Pancreas (tissue), 10 donors: ENCODE measurements at regions not wholly inside any gene's neighbourhood (a gene's known extent, or its start where the extent isn't known, plus 50 kb on each side); places are given as distances from the start of the nearest gene placed in this dataset.

Source experiments
- ATAC-seq, 4 donors: fragments of 200-7000 bp; cut with Tn5 transposase; one replicate each; pipeline versions ENCODE4 v1.8.0 to v1.9.1; 2020; ENCODE audit warnings: mild to moderate bottlenecking in 4 of 4, moderate library complexity in 4 of 4
- DNase-seq, 6 donors: peaks; one replicate each; pipeline ENCODE4 v3.0.0-alpha.2; 2020
- FAIRE-seq: peaks from 2 replicates; lab custom pipeline; 2012; peaks lifted over from hg19 to GRCh38; lab: Jason Lieb, UNC
- H3K27ac ChIP-seq, 4 donors: fragments of 200-600 bp; sonication (generic); 1 replicate in 3 of 4; 2 replicates in 1 of 4; pipeline versions ENCODE4 v1.5.0 to v1.8.0; 2020
- H3K27me3 ChIP-seq, 4 donors: fragments of 200-600 bp; one replicate each; pipeline ENCODE4 v1.8.0; 2021
- H3K36me3 ChIP-seq, 3 donors: fragments of 200-600 bp; sonication (generic) in 1 of 3; one replicate each; pipeline versions ENCODE4 v1.5.0 to v1.8.0; 2020 to 2021
- H3K4me1 ChIP-seq, 3 donors: fragments of 200-600 bp; one replicate each; pipeline ENCODE4 v1.8.0; 2021
- H3K4me3 ChIP-seq, 4 donors: fragments of 200-600 bp; sonication (generic) in 2 of 4; one replicate each; pipeline versions ENCODE4 v1.5.0 to v1.8.0; 2020 to 2021
- H3K9me3 ChIP-seq, 4 donors: fragments of 200-600 bp; one replicate each; pipeline ENCODE4 v1.8.0; 2021
- CTCF ChIP-seq, 4 donors: fragments of 200-600 bp; sonication (generic) in 3 of 4; IDR thresholded peaks; one replicate each; pipeline versions ENCODE4 v1.5.0 to v1.8.0; 2021; ENCODE audit warnings: antibody characterized with exemption in 4 of 4
- WGBS, 2 donors: extraction: QIAGEN DNeasy Blood & Tissue Kit; methylation state at CpG; one replicate each; pipeline ENCODE4 v1.1.7; 2013; 5-methylcytosine and 5-hydroxymethylcytosine counted together
- intact Hi-C, 3 donors: fragments of 100-400 bp; cut with DNase I; formaldehyde crosslinking; loops; one replicate each; pipeline versions ENCODE4 v1.11.1 to v1.14.2; 2022
- donor health status: healthy with polysubstance abuse.
- donor health status: DM: no; HTN: no; CAD: no; lungs with moderate emphysema.
- donor health status: DM: no; HTN: no; CAD: no.
- donor health status: control.
- donor health status: control.
- donor health status: Bipolar disorder and iron deficiency.
- donor health status: DM: yes; HTN: yes; CAD: no.
- donor health status: DM: no; HTN: no; CAD: no.
- donor health status: DM: no; HTN: no; CAD: no.
- donor health status: DM: yes; HTN: yes; CAD: no.

- H3K4me1 ChIP-seq: no peaks in the 10 kb centered on the region
- H3K4me3 ChIP-seq: no peak overlapping the region
- no peaks in the 10 kb centered on the region for H3K36me3 ChIP-seq
- 65 to 76% methylated on average over 8 of the region's 8 CpGs for WGBS, 2 donors
- peak in 2 of 4 donors; percentile 34 to 45 for ATAC-seq
- FAIRE-seq: no peak
- peak in 2 of 6 donors; percentile 11 to 17 for DNase-seq
- no peak overlapping the region for H3K27ac ChIP-seq
- H3K9me3 ChIP-seq: no peaks in the 10 kb centered on the region
- intact Hi-C loops: no loop called here
- no peaks in the 10 kb centered on the region for H3K27me3 ChIP-seq
- TF ChIP-seq CTCF (IDR thresholded peaks at IDR 0.05): no peak
Observed at GRCh38 chr5:175246242-175246888, 197.6 kb downstream of the DRD1 start.

- no peak overlapping the region for H3K4me3 ChIP-seq
- no peaks in the 10 kb centered on the region for H3K27me3 ChIP-seq
- no peaks in the 10 kb centered on the region for H3K4me1 ChIP-seq
- DNase-seq: no peak
- TF ChIP-seq CTCF (IDR thresholded peaks at IDR 0.05): no peak
- H3K27ac ChIP-seq: no peak overlapping the region
- intact Hi-C loops: no loop called here
- no peak for FAIRE-seq
- 69 to 74% methylated on average over 6 of the region's 6 CpGs for WGBS, 2 donors
- no peaks in the 10 kb centered on the region for H3K9me3 ChIP-seq
- no peaks in the 10 kb centered on the region for H3K36me3 ChIP-seq
- no peak for ATAC-seq
Observed at GRCh38 chr5:175243441-175243840, 200.5 kb downstream of the DRD1 start.

- Histone ChIP-seq H3K27me3 (peaks cover 0 to 3% (median 0%) of the 10 kb centered on the region in 4 donors), H3K36me3 (no peaks in the 10 kb centered on the region), H3K9me3 (no peaks in the 10 kb centered on the region), H3K4me1 (no peaks in the 10 kb centered on the region), H3K27ac (no peak overlapping the region), H3K4me3 (no peak overlapping the region)
- FAIRE-seq: no peak
- DNase-seq: no peak
- no peak for ATAC-seq
- 62 to 71% methylated on average over 5 of the region's 5 CpGs for WGBS, 2 donors
- intact Hi-C loops: no loop called here
- no peak for TF ChIP-seq CTCF (IDR thresholded peaks at IDR 0.05)
Observed at GRCh38 chr5:175242207-175242606, 201.8 kb downstream of the DRD1 start.

GRCh38 chr5:175238326-175238725 lies 205.7 kb downstream of the DRD1 start:
- 67 to 76% methylated on average over 5 of the region's 5 CpGs for WGBS, 2 donors
- no peaks in the 10 kb centered on the region for H3K9me3 ChIP-seq
- intact Hi-C loops: no loop called here
- FAIRE-seq (no peak), DNase-seq (no peak), ATAC-seq (no peak)
- no peak for TF ChIP-seq CTCF (IDR thresholded peaks at IDR 0.05)
- H3K4me1 ChIP-seq: no peaks in the 10 kb centered on the region
- H3K27ac ChIP-seq: no peak overlapping the region
- H3K27me3 ChIP-seq: peaks cover 0 to 4% (median 0%) of the 10 kb centered on the region in 4 donors
- H3K36me3 ChIP-seq: no peaks in the 10 kb centered on the region
- no peak overlapping the region for H3K4me3 ChIP-seq

GRCh38 chr5:175236176-175236575 lies 207.8 kb downstream of the DRD1 start:
- ATAC-seq (no peak), DNase-seq (no peak), FAIRE-seq (no peak)
- TF ChIP-seq CTCF (IDR thresholded peaks at IDR 0.05): no peak
- no peak overlapping the region for H3K27ac ChIP-seq
- no peak overlapping the region for H3K4me3 ChIP-seq
- H3K4me1 ChIP-seq: no peaks in the 10 kb centered on the region
- WGBS, 2 donors: 45 to 65% methylated on average over 6 of the region's 6 CpGs
- peaks cover 0 to 4% (median 0%) of the 10 kb centered on the region in 4 donors for H3K27me3 ChIP-seq
- intact Hi-C loops: no loop called here
- no peaks in the 10 kb centered on the region for H3K9me3 ChIP-seq
- H3K36me3 ChIP-seq: no peaks in the 10 kb centered on the region
